CD1c-positive myeloid dendritic cell (primary cell): ENCODE measurements at regions not wholly inside any gene's neighbourhood (a gene's known extent, or its start where the extent isn't known, plus 50 kb on each side); places are given as distances from the start of the nearest gene placed in this dataset.
"Not testable (repeated sequence)": the region's sequence is repeated elsewhere in the genome, so short reads cannot be mapped to it uniquely, and the experiment has no call there.

ENCODE experiments used
- DNase-seq: peaks from one replicate; pipeline ENCODE4 v3.0.0-alpha.2; 2016; ENCODE audit errors: extremely low spot score

- DNase-seq, result no peak
Observed at GRCh38 chr17:5898406-5898805, 171.8 kb upstream of the WSCD1 start.

- DNase-seq, result no peak
Observed at GRCh38 chr17:5899496-5900195, 170.5 kb upstream of the WSCD1 start.

GRCh38 chr17:5901731-5902130 lies 168.4 kb upstream of the WSCD1 start:
- DNase-seq, result no peak

- no peak for DNase-seq
Observed at GRCh38 chr17:5902181-5903140, 167.7 kb upstream of the WSCD1 start.

- no peak for DNase-seq
Observed at GRCh38 chr17:5911919-5912318, 158.3 kb upstream of the WSCD1 start.

GRCh38 chr17:5913032-5913531 lies 157.1 kb upstream of the WSCD1 start:
- DNase-seq, result no peak

GRCh38 chr17:5913641-5914040 lies 156.5 kb upstream of the WSCD1 start:
- no peak for DNase-seq

- no peak for DNase-seq
Observed at GRCh38 chr17:5915337-5915736, 154.8 kb upstream of the WSCD1 start.

GRCh38 chr17:5919089-5919488 lies 151.1 kb upstream of the WSCD1 start:
- no peak for DNase-seq

GRCh38 chr17:5921512-5922282 lies 148.5 kb upstream of the WSCD1 start:
- no peak for DNase-seq

GRCh38 chr17:5922476-5922875 lies 147.7 kb upstream of the WSCD1 start:
- no peak for DNase-seq

GRCh38 chr17:5929721-5930120 lies 140.5 kb upstream of the WSCD1 start:
- no peak for DNase-seq

- not testable (repeated sequence) for DNase-seq
Observed at GRCh38 chr17:5930555-5930954, 139.6 kb upstream of the WSCD1 start.

GRCh38 chr17:5931616-5932015 lies 138.6 kb upstream of the WSCD1 start:
- no peak for DNase-seq

- no peak for DNase-seq
Observed at GRCh38 chr17:5933430-5933829, 136.7 kb upstream of the WSCD1 start.

- DNase-seq, result no peak
Observed at GRCh38 chr17:5941258-5941657, 128.9 kb upstream of the WSCD1 start.

GRCh38 chr17:5942687-5943086 lies 127.5 kb upstream of the WSCD1 start:
- no peak for DNase-seq

- no peak for DNase-seq
Observed at GRCh38 chr17:5943232-5943631, 126.9 kb upstream of the WSCD1 start.

GRCh38 chr17:5943982-5944381 lies 126.2 kb upstream of the WSCD1 start:
- no peak for DNase-seq

- DNase-seq, result no peak
Observed at GRCh38 chr17:5947701-5948180, 122.4 kb upstream of the WSCD1 start.

GRCh38 chr17:5948811-5949210 lies 121.4 kb upstream of the WSCD1 start:
- no peak for DNase-seq

- no peak for DNase-seq
Observed at GRCh38 chr17:5950878-5951277, 119.3 kb upstream of the WSCD1 start.
